HG02759 (cell line): ENCODE measurements at regions not wholly inside any gene's neighbourhood (a gene's known extent, or its start where the extent isn't known, plus 50 kb on each side); places are given as distances from the start of the nearest gene placed in this dataset.

Source experiments
- ATAC-seq: cut with Tn5 transposase; IDR thresholded peaks from one replicate; pipeline ENCODE4 v1.9.1; 2021; ENCODE audit warnings: mild to moderate bottlenecking, moderate library complexity; ENCODE audit not compliant: unreplicated experiment

- no peak for ATAC-seq
Measured at GRCh38 chr5:106940301-106940846, 730.4 kb downstream of the EFNA5 start.

GRCh38 chr5:106923409-106923808 is 747.3 kb downstream of the EFNA5 start:
- no peak for ATAC-seq

- ATAC-seq = no peak
Measured at GRCh38 chr5:106921567-106921966, 749.2 kb downstream of the EFNA5 start.

- no peak for ATAC-seq
Measured at GRCh38 chr5:106910486-106910885, 760.3 kb downstream of the EFNA5 start.

GRCh38 chr5:106909716-106910115 is 761.0 kb downstream of the EFNA5 start:
- no peak for ATAC-seq

- no peak for ATAC-seq
Measured at GRCh38 chr5:106907979-106908378, 762.8 kb downstream of the EFNA5 start.

GRCh38 chr5:106906199-106906598 is 764.5 kb downstream of the EFNA5 start:
- ATAC-seq = no peak

GRCh38 chr5:106894964-106895363 is 775.8 kb downstream of the EFNA5 start:
- ATAC-seq = no peak

- ATAC-seq = no peak
Measured at GRCh38 chr5:106882035-106882434, 788.7 kb downstream of the EFNA5 start.

- ATAC-seq = no peak
Measured at GRCh38 chr5:106880656-106881055, 790.1 kb downstream of the EFNA5 start.

GRCh38 chr5:106877881-106878280 is 792.9 kb downstream of the EFNA5 start:
- ATAC-seq = no peak

GRCh38 chr5:106876665-106877194 is 794.0 kb downstream of the EFNA5 start:
- ATAC-seq = no peak

- ATAC-seq = no peak
Measured at GRCh38 chr5:106876298-106876622, 794.5 kb downstream of the EFNA5 start.

- ATAC-seq = peak; percentile 70
Measured at GRCh38 chr5:106875591-106876297, 795.0 kb downstream of the EFNA5 start.

- ATAC-seq = no peak
Measured at GRCh38 chr5:106874974-106875373, 795.8 kb downstream of the EFNA5 start.

GRCh38 chr5:106874531-106874930 is 796.2 kb downstream of the EFNA5 start:
- no peak for ATAC-seq

- no peak for ATAC-seq
Measured at GRCh38 chr5:106873568-106873967, 797.2 kb downstream of the EFNA5 start.

GRCh38 chr5:106865279-106865678 is 805.5 kb downstream of the EFNA5 start:
- ATAC-seq = no peak

- no peak for ATAC-seq
Measured at GRCh38 chr5:106862450-106863193, 808.1 kb downstream of the EFNA5 start.

GRCh38 chr5:106860398-106861044 is 810.2 kb downstream of the EFNA5 start:
- peak; percentile 49 for ATAC-seq

GRCh38 chr5:106858616-106859015 is 812.1 kb downstream of the EFNA5 start:
- ATAC-seq = no peak
